Caco-2 (cell line): ENCODE measurements at regions not wholly inside any gene's neighbourhood (a gene's known extent, or its start where the extent isn't known, plus 50 kb on each side); places are given as distances from the start of the nearest gene placed in this dataset.

Source experiments
- BruUV-seq: library from RNA; stranded (reverse); fragments of 400-500 nt; replicated peaks from 2 replicates; lab custom pipeline; 2021; lab: Mats Ljungman, UMichigan
- CTCF ChIA-PET: fragments of 300-600 bp; sonication (Branson Sonifier 250); formaldehyde crosslinking; loops from one replicate; lab custom pipeline; 2022; ENCODE audit warnings: antibody characterized with exemption; lab: Charles Lee
- POLR2A ChIA-PET: fragments of 300-600 bp; sonication (Branson Sonifier 250); formaldehyde crosslinking; loops from one replicate; lab custom pipeline; 2022; ENCODE audit warnings: antibody characterized with exemption; lab: Charles Lee
- DNase-seq, 2 experiments: peaks; one replicate each; pipeline versions ENCODE4 v3.0.0 to v3.0.0-alpha.2; 2020 to 2022
- H3K27me3 ChIP-seq: replicated peaks from 2 replicates; pipeline ENCODE4 v1.6.0; 2011; ENCODE audit warnings: low read length; ENCODE audit not compliant: control insufficient read depth, insufficient read depth
- H3K36me3 ChIP-seq: 2 replicates; pipeline ENCODE4 v1.5.1; 2011; ENCODE audit warnings: low read length; ENCODE audit not compliant: control insufficient read depth, insufficient read depth
- H3K4me1 ChIP-seq: fragments of 250-450 bp; sonication (Bioruptor Pico); 2 replicates; pipeline ENCODE4 v1.5.1; 2020; ENCODE audit warnings: mild to moderate bottlenecking
- H3K4me3 ChIP-seq: 2 replicates; pipeline ENCODE4 v1.5.1; 2011; ENCODE audit warnings: low read depth, mild to moderate bottlenecking, control low read depth, low read length
- H3K9me3 ChIP-seq: fragments of 250-450 bp; sonication (Bioruptor Pico); 2 replicates; pipeline ENCODE4 v1.5.1; 2020; ENCODE audit warnings: mild to moderate bottlenecking, moderate library complexity
- H3K27ac Mint-ChIP-seq: one replicate; pipeline ENCODE4 v1.8.0; 2022; ENCODE audit warnings: mixed read lengths; ENCODE audit not compliant: unreplicated experiment
- H3K27me3 Mint-ChIP-seq: one replicate; pipeline ENCODE4 v1.8.0; 2022; ENCODE audit warnings: mixed read lengths; ENCODE audit not compliant: insufficient read depth, unreplicated experiment
- H3K36me3 Mint-ChIP-seq: one replicate; pipeline ENCODE4 v1.8.0; 2022; ENCODE audit warnings: mild to moderate bottlenecking, mixed read lengths; ENCODE audit not compliant: insufficient read depth, unreplicated experiment
- H3K4me1 Mint-ChIP-seq: one replicate; pipeline ENCODE4 v1.8.0; 2022; ENCODE audit warnings: low read depth, mixed read lengths; ENCODE audit not compliant: unreplicated experiment
- H3K4me3 Mint-ChIP-seq: one replicate; pipeline ENCODE4 v1.8.0; 2022; ENCODE audit warnings: mild to moderate bottlenecking, moderate library complexity, mixed read lengths; ENCODE audit not compliant: unreplicated experiment
- H3K9me3 Mint-ChIP-seq: one replicate; pipeline ENCODE4 v1.8.0; 2022; ENCODE audit warnings: mixed read lengths; ENCODE audit not compliant: unreplicated experiment
- intact Hi-C: fragments of 100-400 bp; cut with micrococcal nuclease; formaldehyde crosslinking; loops from one replicate; pipeline ENCODE4 v1.10.0; 2022; ENCODE audit not compliant: unreplicated experiment
- TF ChIP-seq, protein P1 (sequence below), 2 experiments: fragments of 200-600 bp in 1 of 2; IDR thresholded peaks; 1 replicate in 1 of 2; 2 replicates in 1 of 2; pipeline versions ENCODE4 v1.5.1 to v1.8.0; 2011 to 2022; ENCODE audit warnings: antibody characterized with exemption in 1 of 2, control low read depth in 1 of 2, inconsistent platforms in 1 of 2, low read depth in 1 of 2, low read length in 1 of 2, mild to moderate bottlenecking in 1 of 2, moderate library complexity in 1 of 2; ENCODE audit not compliant: insufficient read depth in 1 of 2, severe bottlenecking in 1 of 2, unreplicated experiment in 1 of 2

DNA sequence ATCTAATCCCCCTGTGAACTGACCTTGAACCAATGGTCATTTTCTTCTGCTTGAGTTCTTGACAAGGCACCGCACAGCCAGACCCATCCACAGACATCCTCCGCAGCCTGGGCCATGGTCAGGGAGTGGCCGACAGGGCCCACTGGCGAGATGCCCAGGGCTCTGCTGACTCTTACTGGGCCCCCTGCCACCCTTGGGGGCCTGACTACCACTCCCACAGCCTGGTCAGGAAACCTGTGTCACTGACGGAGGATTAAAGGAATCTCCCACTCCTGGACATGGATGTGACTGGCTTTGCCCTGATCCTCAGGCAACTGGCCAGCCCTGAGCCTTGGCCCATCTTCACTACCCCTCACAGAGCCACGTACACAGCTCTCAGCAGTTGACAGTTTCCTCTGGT is 50.4 kb upstream of the ENO4 start:
- POLR2A ChIA-PET = no interaction called here
- H3K4me1 ChIP-seq = no peaks in the 10 kb centered on the region
- H3K27me3 ChIP-seq = no peaks in the 10 kb centered on the region
- Mint-ChIP-seq H3K4me3 (no peak overlapping the region), H3K4me1 (no peaks in the 10 kb centered on the region), H3K27me3 (peaks cover 2% of the 10 kb centered on the region), H3K36me3 (no peaks in the 10 kb centered on the region), H3K27ac (no peak overlapping the region), H3K9me3 (no peaks in the 10 kb centered on the region)
- intact Hi-C loops = loop anchor here (5.0 kb wide), 1 partner anchor 88 kb away; no protein-coding TSS in a partner anchor
- DNase-seq = no peak
- H3K4me3 ChIP-seq = no peak overlapping the region
- no peaks in the 10 kb centered on the region for H3K9me3 ChIP-seq
- TF ChIP-seq, protein P1, sequence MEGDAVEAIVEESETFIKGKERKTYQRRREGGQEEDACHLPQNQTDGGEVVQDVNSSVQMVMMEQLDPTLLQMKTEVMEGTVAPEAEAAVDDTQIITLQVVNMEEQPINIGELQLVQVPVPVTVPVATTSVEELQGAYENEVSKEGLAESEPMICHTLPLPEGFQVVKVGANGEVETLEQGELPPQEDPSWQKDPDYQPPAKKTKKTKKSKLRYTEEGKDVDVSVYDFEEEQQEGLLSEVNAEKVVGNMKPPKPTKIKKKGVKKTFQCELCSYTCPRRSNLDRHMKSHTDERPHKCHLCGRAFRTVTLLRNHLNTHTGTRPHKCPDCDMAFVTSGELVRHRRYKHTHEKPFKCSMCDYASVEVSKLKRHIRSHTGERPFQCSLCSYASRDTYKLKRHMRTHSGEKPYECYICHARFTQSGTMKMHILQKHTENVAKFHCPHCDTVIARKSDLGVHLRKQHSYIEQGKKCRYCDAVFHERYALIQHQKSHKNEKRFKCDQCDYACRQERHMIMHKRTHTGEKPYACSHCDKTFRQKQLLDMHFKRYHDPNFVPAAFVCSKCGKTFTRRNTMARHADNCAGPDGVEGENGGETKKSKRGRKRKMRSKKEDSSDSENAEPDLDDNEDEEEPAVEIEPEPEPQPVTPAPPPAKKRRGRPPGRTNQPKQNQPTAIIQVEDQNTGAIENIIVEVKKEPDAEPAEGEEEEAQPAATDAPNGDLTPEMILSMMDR (IDR thresholded peaks at IDR 0.05; ENCODE audit: insufficient read depth in 1 of 2, low read depth in 1 of 2, low read length in 1 of 2, severe bottlenecking in 1 of 2, unreplicated experiment in 1 of 2) = no peak
- no peaks in the 10 kb centered on the region for H3K36me3 ChIP-seq
- BruUV-seq = no TSS peak
- CTCF ChIA-PET = interaction anchor here (0.9 kb wide), 1 partner anchor 376 kb away, joined by 6 read pairs; no protein-coding TSS in a partner anchor
